GM12878 (cell line): ENCODE measurements at regions not wholly inside any gene's neighbourhood (a gene's known extent, or its start where the extent isn't known, plus 50 kb on each side); places are given as distances from the start of the nearest gene placed in this dataset.

ENCODE experiments used
- ATAC-seq: fragments of 200-7000 bp; cut with Tn5 transposase; 3 replicates; pipeline ENCODE4 v1.9.1; 2020; ENCODE audit warnings: mild to moderate bottlenecking, moderate library complexity
- BruUV-seq: library from RNA; stranded (reverse); fragments of 400-500 nt; replicated peaks from 2 replicates; lab custom pipeline; 2021; lab: Mats Ljungman, UMichigan
- CTCF ChIA-PET: fragments of 300-600 bp; sonication (Branson Sonifier 250); formaldehyde crosslinking; extraction: SDS; loops from one replicate; lab custom pipeline; 2021; ENCODE audit warnings: inconsistent platforms; lab: Yijun Ruan, JAX
- POLR2A ChIA-PET: fragments of 350-600 bp; formaldehyde crosslinking; extraction: SDS; loops from one replicate; lab custom pipeline; 2021; ENCODE audit warnings: inconsistent platforms; lab: Charles Lee
- RAD21 ChIA-PET: fragments of 300-600 bp; sonication (Branson Sonifier 250); formaldehyde crosslinking; loops from one replicate; lab custom pipeline; 2023; ENCODE audit warnings: antibody characterized with exemption; ENCODE audit not compliant: unreplicated experiment; lab: Charles Lee
- SMC1A ChIA-PET: fragments of 300-600 bp; sonication (Branson Sonifier 250); formaldehyde crosslinking; loops from one replicate; lab custom pipeline; 2023; ENCODE audit not compliant: unreplicated experiment, uncharacterized antibody; lab: Charles Lee
- DNase-seq: peaks from one replicate; pipeline ENCODE4 v3.0.0-alpha.2; 2011; ENCODE audit warnings: low read depth, low spot score
- FAIRE-seq: peaks from 3 replicates; lab custom pipeline; 2011; peaks lifted over from hg19 to GRCh38; lab: Jason Lieb, UNC
- H2AFZ ChIP-seq: 2 replicates; pipeline ENCODE4 v1.6.0; 2011; ENCODE audit warnings: low read depth, low read length, control low read depth; ENCODE audit not compliant: control insufficient read depth
- H3K27ac ChIP-seq: 2 replicates; pipeline ENCODE4 v1.5.1; 2011; ENCODE audit warnings: control low read depth; ENCODE audit not compliant: control insufficient read depth, insufficient read depth
- H3K27me3 ChIP-seq, 2 experiments: replicated peaks in 1 of 2; 2 replicates each; pipeline versions ENCODE4 v1.6.0 to v1.6.1; 2011; ENCODE audit warnings: low read length in 1 of 2; ENCODE audit not compliant: control insufficient read depth in 2 of 2, insufficient read depth in 2 of 2
- H3K36me3 ChIP-seq, 2 experiments: 2 replicates each; pipeline ENCODE4 v1.5.1; 2011; ENCODE audit warnings: low read length in 1 of 2; ENCODE audit not compliant: control insufficient read depth in 2 of 2, insufficient read depth in 2 of 2
- H3K4me1 ChIP-seq: 2 replicates; pipeline ENCODE4 v1.6.1; 2011; ENCODE audit warnings: mild to moderate bottlenecking, low read length, moderate library complexity, mixed read lengths; ENCODE audit not compliant: control insufficient read depth, insufficient read depth
- H3K4me2 ChIP-seq: 2 replicates; pipeline ENCODE4 v1.6.0; 2011; ENCODE audit warnings: control low read depth; ENCODE audit not compliant: control insufficient read depth, insufficient read depth
- H3K4me3 ChIP-seq: fragments of 200-600 bp; sonication (generic); 2 replicates; pipeline ENCODE4 v1.5.1; 2016
- H3K79me2 ChIP-seq: 2 replicates; pipeline ENCODE4 v1.6.0; 2011; ENCODE audit warnings: low read length; ENCODE audit not compliant: control insufficient read depth, insufficient read depth
- H3K9ac ChIP-seq: 2 replicates; pipeline ENCODE4 v1.8.0; 2011; ENCODE audit warnings: low read length, control low read depth, mixed read lengths; ENCODE audit not compliant: control insufficient read depth, insufficient read depth
- H3K9me3 ChIP-seq: replicated peaks from 3 replicates; pipeline ENCODE4 v1.5.1; 2011; ENCODE audit warnings: mild to moderate bottlenecking, low read length; ENCODE audit not compliant: control insufficient read depth, insufficient read depth
- H4K20me1 ChIP-seq: 2 replicates; pipeline ENCODE4 v1.6.0; 2011; ENCODE audit not compliant: control insufficient read depth, insufficient read depth
- CBFB ChIP-seq: IDR thresholded peaks from 2 replicates; pipeline ENCODE4 v1.6.1; 2016; ENCODE audit warnings: antibody characterized with exemption, low read depth
- CBX3 ChIP-seq: fragments of 200-600 bp; sonication (generic); IDR thresholded peaks from 2 replicates; pipeline ENCODE4 v1.6.1; 2016; ENCODE audit warnings: low read depth, borderline replicate concordance
- EED ChIP-seq: sonication (generic); IDR thresholded peaks from 2 replicates; pipeline ENCODE4 v1.6.1; 2016; ENCODE audit warnings: antibody characterized with exemption, low read depth
- ETV6 ChIP-seq, 2 experiments: fragments of 450-650 bp in 1 of 2; IDR thresholded peaks in 1 of 2; conservative IDR thresholded peaks in 1 of 2; 2 replicates each; pipeline ENCODE4 v1.6.1; 2014; ENCODE audit warnings: antibody characterized with exemption in 1 of 2, borderline replicate concordance in 1 of 2, low read depth in 1 of 2, mild to moderate bottlenecking in 1 of 2, moderate library complexity in 1 of 2
- HDGF ChIP-seq: fragments of 450-650 bp; IDR thresholded peaks from 2 replicates; pipeline ENCODE4 v1.6.1; 2016; ENCODE audit warnings: antibody characterized with exemption
- MXI1 ChIP-seq: fragments of 150-350 bp; IDR thresholded peaks from 2 replicates; pipeline ENCODE4 v1.6.1; 2011; ENCODE audit warnings: low read depth, mild to moderate bottlenecking, inconsistent platforms, low read length, improper control_type of control experiment
- NFXL1 ChIP-seq: fragments of 450-650 bp; IDR thresholded peaks from 2 replicates; pipeline ENCODE4 v1.6.1; 2017; ENCODE audit warnings: antibody characterized with exemption, mild to moderate bottlenecking, borderline replicate concordance
- POU2F2 ChIP-seq: IDR thresholded peaks from 3 replicates; pipeline ENCODE4 v1.6.1; 2011; ENCODE audit warnings: low read depth, mild to moderate bottlenecking, low read length, borderline replicate concordance
- RFX5 ChIP-seq: IDR thresholded peaks from 2 replicates; pipeline ENCODE4 v1.6.1; 2011; ENCODE audit warnings: low read depth, low read length, improper control_type of control experiment
- RUNX3 ChIP-seq: IDR thresholded peaks from 2 replicates; pipeline ENCODE4 v1.6.1; 2012; ENCODE audit warnings: low read length, inconsistent platforms
- SP1 ChIP-seq: IDR thresholded peaks from one replicate; pipeline ENCODE4 v1.6.1; 2011; ENCODE audit warnings: low read depth, low read length
- TARDBP ChIP-seq: IDR thresholded peaks from 2 replicates; pipeline ENCODE4 v1.6.1; 2016; ENCODE audit warnings: borderline replicate concordance
- TBL1XR1 ChIP-seq: IDR thresholded peaks from 2 replicates; pipeline ENCODE4 v1.6.1; 2012; ENCODE audit warnings: low read depth, low read length, improper control_type of control experiment
- TCF7 ChIP-seq: IDR thresholded peaks from 2 replicates; pipeline ENCODE4 v1.6.1; 2014; ENCODE audit warnings: antibody characterized with exemption, borderline replicate concordance
- WGBS: methylation state at CpG from one replicate; pipeline ENCODE4 v1.1.6; 2016; ENCODE audit warnings: low lambda C conversion rate; ENCODE audit not compliant: insufficient replicate concordance, insufficient coverage; ENCODE audit errors: missing lambda C conversion rate; 5-methylcytosine and 5-hydroxymethylcytosine counted together
- in situ Hi-C: fragments of 300-500 bp; cut with MboI; formaldehyde crosslinking; loops from 9 replicates; pipeline ENCODE4 v1.14.3; 2018; ENCODE audit warnings: mixed read lengths
- intact Hi-C: fragments of 100-400 bp; cut with micrococcal nuclease; formaldehyde crosslinking; loops from one replicate; pipeline ENCODE4 v1.14.2; 2022; ENCODE audit not compliant: unreplicated experiment
- TF ChIP-seq, protein P1 (sequence below): fragments of 450-650 bp; conservative IDR thresholded peaks from 2 replicates; pipeline ENCODE4 v1.6.1; 2017; ENCODE audit warnings: mild to moderate bottlenecking, moderate library complexity
- TF ChIP-seq, protein P2 (sequence below): fragments of 450-650 bp; IDR thresholded peaks from 2 replicates; pipeline ENCODE4 v1.6.1; 2014; ENCODE audit warnings: mild to moderate bottlenecking
- TF ChIP-seq, protein P3 (sequence below): fragments of 450-650 bp; IDR thresholded peaks from 2 replicates; pipeline ENCODE4 v1.6.1; 2017; ENCODE audit warnings: antibody characterized with exemption, mild to moderate bottlenecking, moderate library complexity

DNA sequence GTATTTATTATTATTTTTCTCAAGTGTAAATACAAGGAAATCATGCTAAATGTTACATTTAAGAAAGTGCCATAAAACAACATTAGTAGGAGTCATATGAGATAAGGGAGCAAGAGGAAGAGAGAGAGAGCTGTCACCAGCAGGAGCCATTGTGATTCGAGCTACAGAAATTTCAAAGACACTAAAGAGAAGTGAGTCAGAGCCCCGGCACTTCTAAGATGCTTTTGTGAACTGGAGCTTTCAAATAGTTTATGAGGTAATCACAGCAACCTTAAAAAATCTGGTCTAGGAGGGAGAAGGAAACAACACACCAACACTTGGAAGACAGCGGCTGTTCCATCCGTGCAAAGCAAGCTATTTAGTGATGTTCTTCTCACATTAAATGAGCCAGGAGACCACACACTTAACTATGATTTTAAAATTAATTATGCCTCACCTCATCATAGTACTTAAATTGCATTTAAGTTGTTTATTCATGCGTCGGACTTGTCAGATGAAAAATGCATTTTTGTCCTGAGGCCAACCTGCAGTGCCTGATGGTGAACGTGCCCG, 382.7 kb upstream of the SALL3 start (continued):
- TF ChIP-seq RUNX3 (no peak), POU2F2 (no peak), HDGF (no peak), TBL1XR1 (no peak), RFX5 (no peak)

DNA sequence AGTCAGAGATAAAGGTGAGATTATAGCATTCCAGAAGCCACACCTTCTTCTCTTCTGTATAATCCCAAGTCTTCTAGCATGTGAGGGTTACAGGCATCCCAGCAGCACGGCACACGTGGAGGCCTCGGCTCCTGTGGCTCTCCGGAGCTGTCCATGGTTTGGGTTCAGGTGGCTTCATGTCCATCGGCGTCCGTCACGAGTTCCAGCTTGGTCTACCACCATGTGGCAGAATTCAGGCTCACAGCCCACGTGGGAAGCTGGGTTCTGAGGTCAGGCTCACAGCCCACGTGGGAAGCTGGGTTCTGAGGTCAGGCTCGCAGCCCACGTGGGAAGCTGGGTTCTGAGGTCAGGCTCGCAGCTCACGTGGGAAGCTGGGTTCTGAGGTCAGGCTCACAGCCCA, 378.3 kb upstream of the SALL3 start:
- Histone ChIP-seq H3K9me3 (no peaks in the 10 kb centered on the region; the same call in 1 of the 3 replicates), H2AFZ (no peak overlapping the region), H3K27me3 (no peaks in the 10 kb centered on the region), H3K27ac (no peak overlapping the region), H4K20me1 (no peaks in the 10 kb centered on the region), H3K9ac (no peak overlapping the region), H3K4me3 (no peak overlapping the region), H3K36me3 (no peaks in the 10 kb centered on the region), H3K4me1 (no peaks in the 10 kb centered on the region), H3K79me2 (no peaks in the 10 kb centered on the region), H3K4me2 (no peak overlapping the region)
- in situ Hi-C loops (no loop called here), intact Hi-C loops (no loop called here)
- 32% methylated on average over 14 of the region's 14 CpGs for WGBS
- SMC1A ChIA-PET: no interaction called here
- DNase-seq (no peak), ATAC-seq (no peak), FAIRE-seq (no peak)
- BruUV-seq: no TSS peak
- POLR2A ChIA-PET: no interaction called here
- CTCF ChIA-PET: no interaction called here
- RAD21 ChIA-PET: no interaction called here
- no peak for TF ChIP-seq NFXL1
- TF ChIP-seq, protein P1, sequence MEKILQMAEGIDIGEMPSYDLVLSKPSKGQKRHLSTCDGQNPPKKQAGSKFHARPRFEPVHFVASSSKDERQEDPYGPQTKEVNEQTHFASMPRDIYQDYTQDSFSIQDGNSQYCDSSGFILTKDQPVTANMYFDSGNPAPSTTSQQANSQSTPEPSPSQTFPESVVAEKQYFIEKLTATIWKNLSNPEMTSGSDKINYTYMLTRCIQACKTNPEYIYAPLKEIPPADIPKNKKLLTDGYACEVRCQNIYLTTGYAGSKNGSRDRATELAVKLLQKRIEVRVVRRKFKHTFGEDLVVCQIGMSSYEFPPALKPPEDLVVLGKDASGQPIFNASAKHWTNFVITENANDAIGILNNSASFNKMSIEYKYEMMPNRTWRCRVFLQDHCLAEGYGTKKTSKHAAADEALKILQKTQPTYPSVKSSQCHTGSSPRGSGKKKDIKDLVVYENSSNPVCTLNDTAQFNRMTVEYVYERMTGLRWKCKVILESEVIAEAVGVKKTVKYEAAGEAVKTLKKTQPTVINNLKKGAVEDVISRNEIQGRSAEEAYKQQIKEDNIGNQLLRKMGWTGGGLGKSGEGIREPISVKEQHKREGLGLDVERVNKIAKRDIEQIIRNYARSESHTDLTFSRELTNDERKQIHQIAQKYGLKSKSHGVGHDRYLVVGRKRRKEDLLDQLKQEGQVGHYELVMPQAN: no peak
- TF ChIP-seq MXI1: no peak
- no peak for TF ChIP-seq TCF7
- TF ChIP-seq CBFB: no peak
- TF ChIP-seq, protein P2, sequence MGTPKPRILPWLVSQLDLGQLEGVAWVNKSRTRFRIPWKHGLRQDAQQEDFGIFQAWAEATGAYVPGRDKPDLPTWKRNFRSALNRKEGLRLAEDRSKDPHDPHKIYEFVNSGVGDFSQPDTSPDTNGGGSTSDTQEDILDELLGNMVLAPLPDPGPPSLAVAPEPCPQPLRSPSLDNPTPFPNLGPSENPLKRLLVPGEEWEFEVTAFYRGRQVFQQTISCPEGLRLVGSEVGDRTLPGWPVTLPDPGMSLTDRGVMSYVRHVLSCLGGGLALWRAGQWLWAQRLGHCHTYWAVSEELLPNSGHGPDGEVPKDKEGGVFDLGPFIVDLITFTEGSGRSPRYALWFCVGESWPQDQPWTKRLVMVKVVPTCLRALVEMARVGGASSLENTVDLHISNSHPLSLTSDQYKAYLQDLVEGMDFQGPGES: no peak
- TF ChIP-seq CBX3: no peak
- no peak for TF ChIP-seq ETV6 (conservative IDR thresholded peaks at IDR 0.05 in 1 of 2, IDR thresholded peaks at IDR 0.05 in 1 of 2; ENCODE audit: borderline replicate concordance in 1 of 2, low read depth in 1 of 2)
- TF ChIP-seq SP1: no peak
- no peak for TF ChIP-seq EED
- no peak for TF ChIP-seq TARDBP
- TF ChIP-seq, protein P3, sequence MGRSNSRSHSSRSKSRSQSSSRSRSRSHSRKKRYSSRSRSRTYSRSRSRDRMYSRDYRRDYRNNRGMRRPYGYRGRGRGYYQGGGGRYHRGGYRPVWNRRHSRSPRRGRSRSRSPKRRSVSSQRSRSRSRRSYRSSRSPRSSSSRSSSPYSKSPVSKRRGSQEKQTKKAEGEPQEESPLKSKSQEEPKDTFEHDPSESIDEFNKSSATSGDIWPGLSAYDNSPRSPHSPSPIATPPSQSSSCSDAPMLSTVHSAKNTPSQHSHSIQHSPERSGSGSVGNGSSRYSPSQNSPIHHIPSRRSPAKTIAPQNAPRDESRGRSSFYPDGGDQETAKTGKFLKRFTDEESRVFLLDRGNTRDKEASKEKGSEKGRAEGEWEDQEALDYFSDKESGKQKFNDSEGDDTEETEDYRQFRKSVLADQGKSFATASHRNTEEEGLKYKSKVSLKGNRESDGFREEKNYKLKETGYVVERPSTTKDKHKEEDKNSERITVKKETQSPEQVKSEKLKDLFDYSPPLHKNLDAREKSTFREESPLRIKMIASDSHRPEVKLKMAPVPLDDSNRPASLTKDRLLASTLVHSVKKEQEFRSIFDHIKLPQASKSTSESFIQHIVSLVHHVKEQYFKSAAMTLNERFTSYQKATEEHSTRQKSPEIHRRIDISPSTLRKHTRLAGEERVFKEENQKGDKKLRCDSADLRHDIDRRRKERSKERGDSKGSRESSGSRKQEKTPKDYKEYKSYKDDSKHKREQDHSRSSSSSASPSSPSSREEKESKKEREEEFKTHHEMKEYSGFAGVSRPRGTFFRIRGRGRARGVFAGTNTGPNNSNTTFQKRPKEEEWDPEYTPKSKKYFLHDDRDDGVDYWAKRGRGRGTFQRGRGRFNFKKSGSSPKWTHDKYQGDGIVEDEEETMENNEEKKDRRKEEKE: no peak
